Cardiac fibroblast (primary cell): ENCODE measurements at regions not wholly inside any gene's neighbourhood (a gene's known extent, or its start where the extent isn't known, plus 50 kb on each side); places are given as distances from the start of the nearest gene placed in this dataset.

Experiments
- DNase-seq, 2 donors: peaks; one replicate each; pipeline versions ENCODE4 v3.0.0 to v3.0.0-alpha.2; 2010; ENCODE audit warnings: low read depth in 2 of 2
- H3K4me3 ChIP-seq, 2 donors: replicated peaks in 1 of 2; 1 replicate in 1 of 2; 2 replicates in 1 of 2; pipeline ENCODE4 v1.5.1; 2011; ENCODE audit warnings: low read depth in 2 of 2, low read length in 2 of 2, mild to moderate bottlenecking in 2 of 2, moderate library complexity in 1 of 2
- TF ChIP-seq, protein P1 (sequence below): IDR thresholded peaks from one replicate; pipeline ENCODE4 v1.5.1; 2011; ENCODE audit warnings: low read depth, mild to moderate bottlenecking, low read length, inconsistent platforms

DNA sequence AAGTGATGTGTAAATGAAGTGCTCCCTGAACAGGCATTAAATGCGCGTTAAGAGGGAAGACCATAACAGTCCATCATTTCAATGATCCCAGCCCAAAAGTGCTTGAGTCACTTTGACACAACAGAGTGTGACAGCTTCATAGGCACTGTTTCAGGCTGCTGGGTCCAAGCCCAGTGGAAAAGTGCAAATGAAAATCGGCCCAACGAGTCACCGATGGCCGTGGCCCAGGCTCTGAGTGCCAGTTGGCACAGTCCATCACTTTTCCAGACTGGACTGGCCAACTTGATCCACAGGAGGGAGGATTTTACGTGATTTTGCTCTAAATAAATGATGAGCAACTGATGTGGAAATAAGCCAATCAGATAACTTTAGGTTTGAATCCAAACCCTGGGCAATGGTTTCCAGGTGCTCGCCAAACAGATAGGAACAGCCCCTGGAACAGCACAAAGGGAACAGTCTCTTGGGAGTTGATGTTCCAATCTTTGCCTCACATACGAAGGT lies 114.0 kb downstream of the SP3 start:
- TF ChIP-seq, protein P1, sequence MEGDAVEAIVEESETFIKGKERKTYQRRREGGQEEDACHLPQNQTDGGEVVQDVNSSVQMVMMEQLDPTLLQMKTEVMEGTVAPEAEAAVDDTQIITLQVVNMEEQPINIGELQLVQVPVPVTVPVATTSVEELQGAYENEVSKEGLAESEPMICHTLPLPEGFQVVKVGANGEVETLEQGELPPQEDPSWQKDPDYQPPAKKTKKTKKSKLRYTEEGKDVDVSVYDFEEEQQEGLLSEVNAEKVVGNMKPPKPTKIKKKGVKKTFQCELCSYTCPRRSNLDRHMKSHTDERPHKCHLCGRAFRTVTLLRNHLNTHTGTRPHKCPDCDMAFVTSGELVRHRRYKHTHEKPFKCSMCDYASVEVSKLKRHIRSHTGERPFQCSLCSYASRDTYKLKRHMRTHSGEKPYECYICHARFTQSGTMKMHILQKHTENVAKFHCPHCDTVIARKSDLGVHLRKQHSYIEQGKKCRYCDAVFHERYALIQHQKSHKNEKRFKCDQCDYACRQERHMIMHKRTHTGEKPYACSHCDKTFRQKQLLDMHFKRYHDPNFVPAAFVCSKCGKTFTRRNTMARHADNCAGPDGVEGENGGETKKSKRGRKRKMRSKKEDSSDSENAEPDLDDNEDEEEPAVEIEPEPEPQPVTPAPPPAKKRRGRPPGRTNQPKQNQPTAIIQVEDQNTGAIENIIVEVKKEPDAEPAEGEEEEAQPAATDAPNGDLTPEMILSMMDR = no peak
- no peak overlapping the region for H3K4me3 ChIP-seq
- peak; percentile 16 to 31 for DNase-seq

DNA sequence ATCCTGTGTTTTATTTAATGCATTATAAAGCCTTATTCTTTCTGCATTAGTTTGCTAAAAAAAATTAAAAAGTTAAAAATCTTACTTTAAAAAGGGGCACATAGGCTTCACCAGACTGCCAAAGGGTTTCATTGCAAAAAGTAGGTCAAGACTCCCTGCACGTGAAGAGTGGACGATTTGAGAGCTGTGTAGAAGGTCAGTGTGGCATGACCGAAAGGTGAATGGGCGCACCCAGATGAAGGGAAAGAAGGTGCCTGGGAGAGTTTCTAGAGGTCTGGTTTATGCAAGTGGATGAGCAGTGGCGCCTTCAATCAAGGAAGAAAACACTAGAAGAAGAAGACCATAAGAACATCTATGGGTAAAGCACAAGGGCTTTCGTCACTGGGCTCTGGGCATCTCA lies 111.0 kb downstream of the SP3 start:
- TF ChIP-seq, protein P1 = no peak
- no peak overlapping the region for H3K4me3 ChIP-seq
- no peak for DNase-seq

DNA sequence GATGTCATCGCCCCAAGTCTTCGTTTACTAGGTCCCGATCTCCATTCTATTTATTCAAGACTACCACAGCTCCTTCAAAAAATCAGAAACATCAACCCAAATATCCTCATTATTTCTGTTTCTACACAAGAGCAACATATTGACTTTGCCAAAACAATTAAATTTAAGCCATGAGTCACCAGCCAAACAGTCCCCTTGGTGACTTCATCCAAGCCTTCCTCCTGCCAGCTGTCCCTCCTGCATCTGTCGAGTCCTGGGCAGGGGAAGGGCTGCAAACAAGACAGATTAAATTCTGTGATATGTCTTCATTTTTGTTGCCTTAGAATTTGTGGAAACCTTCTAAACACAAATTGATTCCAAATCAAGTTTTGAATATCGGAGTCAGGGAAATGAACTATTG lies 110.3 kb downstream of the SP3 start:
- TF ChIP-seq, protein P1 = no peak
- H3K4me3 ChIP-seq = no peak overlapping the region
- DNase-seq = peak; percentile 28 to 72

DNA sequence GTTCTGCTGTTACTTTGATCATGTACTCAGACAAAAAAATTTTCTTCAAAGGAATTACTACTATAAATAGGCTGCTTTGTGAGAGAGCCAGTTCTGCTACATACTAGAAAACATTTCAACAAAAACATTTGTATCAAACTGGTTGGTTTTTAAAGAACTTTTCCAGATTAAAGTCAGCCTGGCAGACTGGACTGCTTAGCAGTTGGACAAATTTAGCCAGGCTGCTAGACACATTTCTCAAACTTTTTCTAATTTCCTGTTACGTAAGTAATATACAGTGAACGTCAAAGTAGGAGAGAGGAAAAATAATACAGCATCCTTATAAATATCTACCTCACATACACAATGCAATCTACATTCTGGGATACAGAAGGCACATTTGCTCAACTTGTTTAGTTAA lies 109.5 kb downstream of the SP3 start:
- DNase-seq = peak; percentile 18 to 53
- no peak overlapping the region for H3K4me3 ChIP-seq
- TF ChIP-seq, protein P1 = no peak
